Vagina (tissue), 2 donors: ENCODE measurements at regions not wholly inside any gene's neighbourhood (a gene's known extent, or its start where the extent isn't known, plus 50 kb on each side); places are given as distances from the start of the nearest gene placed in this dataset.

ENCODE experiments used
- CTCF ChIP-seq, 3 experiments: fragments of 450-650 bp in 2 of 3; fragments of 200-600 bp in 1 of 3; sonication (generic) in 1 of 3; IDR thresholded peaks; one replicate each; pipeline ENCODE4 v1.5.1; 2017 to 2019; ENCODE audit warnings: antibody characterized with exemption in 3 of 3, mild to moderate bottlenecking in 2 of 3, moderate library complexity in 2 of 3
- POLR2A ChIP-seq, 2 donors: fragments of 450-650 bp; IDR thresholded peaks; one replicate each; pipeline ENCODE4 v1.6.1; 2017; ENCODE audit warnings: antibody characterized with exemption in 2 of 2, mild to moderate bottlenecking in 2 of 2, moderate library complexity in 2 of 2

- TF ChIP-seq CTCF (IDR thresholded peaks at IDR 0.05) = no peak
- TF ChIP-seq POLR2A (IDR thresholded peaks at IDR 0.05) = no peak
Measured at GRCh38 chr9:4425319-4426045, 64.8 kb upstream of the SLC1A1 start.
